ENCODE measurements at regions not wholly inside any gene's neighbourhood (a gene's known extent, or its start where the extent isn't known, plus 50 kb on each side); places are given as distances from the start of the nearest gene placed in this dataset.

GRCh38 chr15:95658799-95659198 lies 671.7 kb upstream of the NR2F2 start:
- DNase-seq (ENCODE audit: extremely low read depth in 1 of 2, low read depth in 1 of 2) = no peak

- no peak for DNase-seq (ENCODE audit: extremely low read depth in 1 of 2, low read depth in 1 of 2)
Observed at GRCh38 chr15:95659656-95660055, 670.8 kb upstream of the NR2F2 start.

GRCh38 chr15:95662638-95663037 lies 667.9 kb upstream of the NR2F2 start:
- DNase-seq (ENCODE audit: extremely low read depth in 1 of 2, low read depth in 1 of 2) = no peak

GRCh38 chr15:95663156-95664100 lies 667.1 kb upstream of the NR2F2 start:
- DNase-seq (ENCODE audit: extremely low read depth in 1 of 2, low read depth in 1 of 2) = no peak

- DNase-seq (ENCODE audit: extremely low read depth in 1 of 2, low read depth in 1 of 2) = no peak
Observed at GRCh38 chr15:95664450-95664849, 666.0 kb upstream of the NR2F2 start.

GRCh38 chr15:95669146-95669922 lies 661.2 kb upstream of the NR2F2 start:
- DNase-seq (ENCODE audit: extremely low read depth in 1 of 2, low read depth in 1 of 2) = no peak

GRCh38 chr15:95674031-95674430 lies 656.5 kb upstream of the NR2F2 start:
- no peak for DNase-seq (ENCODE audit: extremely low read depth in 1 of 2, low read depth in 1 of 2)

GRCh38 chr15:95676500-95676899 lies 654.0 kb upstream of the NR2F2 start:
- no peak for DNase-seq (ENCODE audit: extremely low read depth in 1 of 2, low read depth in 1 of 2)

- no peak for DNase-seq (ENCODE audit: extremely low read depth in 1 of 2, low read depth in 1 of 2)
Observed at GRCh38 chr15:95679847-95680582, 650.5 kb upstream of the NR2F2 start.

- DNase-seq (ENCODE audit: extremely low read depth in 1 of 2, low read depth in 1 of 2) = no peak
Observed at GRCh38 chr15:95680728-95681127, 649.8 kb upstream of the NR2F2 start.

- no peak for DNase-seq (ENCODE audit: extremely low read depth in 1 of 2, low read depth in 1 of 2)
Observed at GRCh38 chr15:95681836-95682544, 648.5 kb upstream of the NR2F2 start.

- no peak for DNase-seq (ENCODE audit: extremely low read depth in 1 of 2, low read depth in 1 of 2)
Observed at GRCh38 chr15:95684126-95684525, 646.4 kb upstream of the NR2F2 start.

GRCh38 chr15:95684693-95685115 lies 645.8 kb upstream of the NR2F2 start:
- DNase-seq (ENCODE audit: extremely low read depth in 1 of 2, low read depth in 1 of 2) = no peak

- no peak for DNase-seq (ENCODE audit: extremely low read depth in 1 of 2, low read depth in 1 of 2)
Observed at GRCh38 chr15:95687061-95687460, 643.4 kb upstream of the NR2F2 start.

- no peak for DNase-seq (ENCODE audit: extremely low read depth in 1 of 2, low read depth in 1 of 2)
Observed at GRCh38 chr15:95687686-95688085, 642.8 kb upstream of the NR2F2 start.

GRCh38 chr15:95690631-95691340 lies 639.7 kb upstream of the NR2F2 start:
- no peak for DNase-seq (ENCODE audit: extremely low read depth in 1 of 2, low read depth in 1 of 2)

- no peak for DNase-seq (ENCODE audit: extremely low read depth in 1 of 2, low read depth in 1 of 2)
Observed at GRCh38 chr15:95693917-95694316, 636.6 kb upstream of the NR2F2 start.

GRCh38 chr15:95698230-95698629 lies 632.3 kb upstream of the NR2F2 start:
- DNase-seq (ENCODE audit: extremely low read depth in 1 of 2, low read depth in 1 of 2) = no peak

- no peak for DNase-seq (ENCODE audit: extremely low read depth in 1 of 2, low read depth in 1 of 2)
Observed at GRCh38 chr15:95698951-95699350, 631.5 kb upstream of the NR2F2 start.

GRCh38 chr15:95699578-95699977 lies 630.9 kb upstream of the NR2F2 start:
- no peak for DNase-seq (ENCODE audit: extremely low read depth in 1 of 2, low read depth in 1 of 2)

All from activated CD8-positive, alpha-beta memory T cell treated with anti-CD3 and anti-CD28 coated beads for 1 hour (primary cell).